B cell (primary cell): ENCODE measurements at regions not wholly inside any gene's neighbourhood (a gene's known extent, or its start where the extent isn't known, plus 50 kb on each side); places are given as distances from the start of the nearest gene placed in this dataset.

Source experiments
- CTCF ChIP-seq: fragments of 200-600 bp; IDR thresholded peaks from one replicate; pipeline ENCODE4 v1.8.0; 2022; ENCODE audit warnings: antibody characterized with exemption, mild to moderate bottlenecking
- EZH2 ChIP-seq: IDR thresholded peaks from 2 replicates; pipeline ENCODE4 v1.6.1; 2012; ENCODE audit warnings: borderline replicate concordance, low read depth, mild to moderate bottlenecking, moderate library complexity, low read length; ENCODE audit not compliant: insufficient read depth, poor library complexity, severe bottlenecking

DNA sequence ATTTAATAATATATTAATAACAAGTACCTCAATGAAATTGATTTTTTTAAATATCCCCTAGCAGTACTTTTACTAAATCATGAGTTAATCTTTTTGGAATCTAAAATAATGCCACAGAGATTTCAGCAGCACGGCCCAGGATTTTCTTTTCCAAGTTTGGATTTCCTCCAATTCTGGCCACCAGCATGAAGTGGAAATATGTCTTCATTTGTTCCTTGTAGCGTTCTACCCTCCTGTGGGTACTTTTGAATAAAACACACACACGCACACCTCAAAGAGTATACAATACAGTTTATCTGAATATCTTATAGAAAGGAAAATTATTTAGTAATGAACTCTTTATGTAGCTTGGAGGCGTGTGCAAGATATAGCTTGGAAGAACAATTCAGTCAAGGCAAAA lies 125.1 kb upstream of the STT3B start:
- TF ChIP-seq CTCF (no peak), EZH2 (no peak)
